ENCODE measurements at regions not wholly inside any gene's neighbourhood (a gene's known extent, or its start where the extent isn't known, plus 50 kb on each side); places are given as distances from the start of the nearest gene placed in this dataset.

- Mint-ChIP-seq H3K9me3 (ENCODE audit: unreplicated experiment) (no peaks in the 10 kb centered on the region), H3K4me1 (ENCODE audit: insufficient read depth, unreplicated experiment) (peaks cover 33% of the 10 kb centered on the region), H3K4me3 (ENCODE audit: unreplicated experiment) (no peak overlapping the region), H3K27me3 (ENCODE audit: insufficient read depth, unreplicated experiment) (no peaks in the 10 kb centered on the region), H3K27ac (ENCODE audit: low read depth, unreplicated experiment) (no peak overlapping the region), H3K36me3 (ENCODE audit: insufficient read depth, unreplicated experiment) (peaks cover 6% of the 10 kb centered on the region)
- CTCF ChIA-PET: interaction anchor here (0.6 kb wide), 1 partner anchor 168 kb away, joined by 3 read pairs; no protein-coding TSS in a partner anchor
- no TSS peak for BruUV-seq (replicated peaks)
- no peak for TF ChIP-seq CTCF (IDR thresholded peaks at IDR 0.05; ENCODE audit: unreplicated experiment)
- intact Hi-C loops (cut with micrococcal nuclease): loop anchor here (5.0 kb wide), 2 partner anchors 72 to 202 kb away; no protein-coding TSS in a partner anchor
- POLR2A ChIA-PET: interaction anchor here (1.0 kb wide), 1 partner anchor 9 kb away, joined by 4 read pairs; no protein-coding TSS in a partner anchor
- DNase-seq (ENCODE audit: unreplicated experiment): no peak
Measured at GRCh38 chr21:15219894-15220293, 155.1 kb upstream of the NRIP1 start.

- intact Hi-C loops (cut with micrococcal nuclease): loop anchor here (5.0 kb wide), 2 partner anchors 70 to 200 kb away; no protein-coding TSS in a partner anchor
- BruUV-seq (replicated peaks): no TSS peak
- Mint-ChIP-seq H3K4me3 (ENCODE audit: unreplicated experiment) (no peak overlapping the region), H3K27me3 (ENCODE audit: insufficient read depth, unreplicated experiment) (no peaks in the 10 kb centered on the region), H3K27ac (ENCODE audit: low read depth, unreplicated experiment) (no peak overlapping the region), H3K36me3 (ENCODE audit: insufficient read depth, unreplicated experiment) (peaks cover 6% of the 10 kb centered on the region), H3K9me3 (ENCODE audit: unreplicated experiment) (no peaks in the 10 kb centered on the region), H3K4me1 (ENCODE audit: insufficient read depth, unreplicated experiment) (peaks cover 34% of the 10 kb centered on the region)
- ChIA-PET CTCF (interaction anchor here (0.5 to 4.0 kb wide), 7 partner anchors 21 to 1360 kb away, joined by 3 to 17 read pairs (median 5); partner anchors contain the start of gene NRIP1), POLR2A (interaction anchor here (0.6 to 3.7 kb wide), 12 partner anchors 10 to 333 kb away, joined by 3 to 30 read pairs (median 8); partner anchors contain the start of gene NRIP1)
- DNase-seq (ENCODE audit: unreplicated experiment): peak; percentile 98
- TF ChIP-seq CTCF (IDR thresholded peaks at IDR 0.05; ENCODE audit: unreplicated experiment): no peak
Measured at GRCh38 chr21:15221799-15222386, 157.1 kb upstream of the NRIP1 start.

GRCh38 chr21:15222707-15223106 lies 157.9 kb upstream of the NRIP1 start:
- intact Hi-C loops (cut with micrococcal nuclease): loop anchor here (5.0 kb wide), 2 partner anchors 70 to 200 kb away; no protein-coding TSS in a partner anchor
- H3K27me3 Mint-ChIP-seq (ENCODE audit: insufficient read depth, unreplicated experiment): no peaks in the 10 kb centered on the region
- no peak for TF ChIP-seq CTCF (IDR thresholded peaks at IDR 0.05; ENCODE audit: unreplicated experiment)

GRCh38 chr21:15224346-15225086 lies 159.7 kb upstream of the NRIP1 start:
- ChIA-PET POLR2A (interaction anchor here (0.6 to 3.7 kb wide), 12 partner anchors 16 to 860 kb away, joined by 3 to 30 read pairs (median 3); partner anchors contain the start of gene NRIP1), CTCF (interaction anchor here (0.7 to 4.0 kb wide), 3 partner anchors 62 to 159 kb away, joined by 3 to 17 read pairs (median 6); partner anchors contain the start of gene NRIP1)
- BruUV-seq (replicated peaks): TSS peak; percentile 69
- H3K9me3 Mint-ChIP-seq (ENCODE audit: unreplicated experiment): no peaks in the 10 kb centered on the region
- H3K36me3 Mint-ChIP-seq (ENCODE audit: insufficient read depth, unreplicated experiment): no peaks in the 10 kb centered on the region
- H3K4me3 Mint-ChIP-seq (ENCODE audit: unreplicated experiment): no peak overlapping the region
- peaks cover 34% of the 10 kb centered on the region for H3K4me1 Mint-ChIP-seq (ENCODE audit: insufficient read depth, unreplicated experiment)
- intact Hi-C loops (cut with micrococcal nuclease): loop anchor here (1.0 to 5.0 kb wide), 4 partner anchors 32 to 198 kb away; no protein-coding TSS in a partner anchor
- TF ChIP-seq CTCF (IDR thresholded peaks at IDR 0.05; ENCODE audit: unreplicated experiment): no peak
- DNase-seq (ENCODE audit: unreplicated experiment): peak; percentile 95
- H3K27me3 Mint-ChIP-seq (ENCODE audit: insufficient read depth, unreplicated experiment): no peaks in the 10 kb centered on the region
- H3K27ac Mint-ChIP-seq (ENCODE audit: low read depth, unreplicated experiment): peak overlapping the region; percentile 30

More at GRCh38 chr21:15222707-15223106, 157.9 kb upstream of the NRIP1 start:
- Mint-ChIP-seq H3K27ac (ENCODE audit: low read depth, unreplicated experiment) (no peak overlapping the region), H3K36me3 (ENCODE audit: insufficient read depth, unreplicated experiment) (peaks cover 3% of the 10 kb centered on the region), H3K4me3 (ENCODE audit: unreplicated experiment) (no peak overlapping the region), H3K9me3 (ENCODE audit: unreplicated experiment) (no peaks in the 10 kb centered on the region), H3K4me1 (ENCODE audit: insufficient read depth, unreplicated experiment) (peaks cover 34% of the 10 kb centered on the region)
- CTCF ChIA-PET: interaction anchor here (0.5 to 4.0 kb wide), 9 partner anchors 20 to 1359 kb away, joined by 3 to 17 read pairs (median 3); partner anchors contain the start of gene NRIP1
- no TSS peak for BruUV-seq (replicated peaks)
- peak; percentile 44 for DNase-seq (ENCODE audit: unreplicated experiment)
- POLR2A ChIA-PET: interaction anchor here (0.6 to 3.7 kb wide), 17 partner anchors 10 to 334 kb away, joined by 3 to 30 read pairs (median 5); partner anchors contain the start of gene NRIP1

Measured in MCF 10A (cell line).